PC-9 (cell line): ENCODE measurements at regions not wholly inside any gene's neighbourhood (a gene's known extent, or its start where the extent isn't known, plus 50 kb on each side); places are given as distances from the start of the nearest gene placed in this dataset.

Experiments
- CTCF ChIP-seq: fragments of 200-600 bp; sonication (generic); conservative IDR thresholded peaks from 2 replicates; pipeline ENCODE4 v1.6.1; 2017; ENCODE audit warnings: mixed run types, antibody characterized with exemption, mild to moderate bottlenecking, moderate library complexity
- EZH2 ChIP-seq: fragments of 200-600 bp; sonication (generic); IDR thresholded peaks from 2 replicates; pipeline ENCODE4 v1.8.0; 2017; ENCODE audit warnings: antibody characterized with exemption, low read depth

GRCh38 chr6:34616227-34616585 lies 60.1 kb upstream of the SPDEF start:
- TF ChIP-seq EZH2 = no peak
- no peak for TF ChIP-seq CTCF
